ENCODE measurements at regions not wholly inside any gene's neighbourhood (a gene's known extent, or its start where the extent isn't known, plus 50 kb on each side); places are given as distances from the start of the nearest gene placed in this dataset.

- TF ChIP-seq EZH2 (IDR thresholded peaks at IDR 0.05; ENCODE audit: borderline replicate concordance, low read length) (no peak), CTCF (conservative IDR thresholded peaks at IDR 0.05 in 1 of 2, IDR thresholded peaks at IDR 0.05 in 1 of 2; ENCODE audit: extremely low read depth in 1 of 2, insufficient read depth in 1 of 2, low read depth in 1 of 2, low read length in 2 of 2) (no peak)
These were observed 385.5 kb downstream of the DHX35 start for GRCh38 chr20:39347626-39348025.
